ENCODE measurements at regions not wholly inside any gene's neighbourhood (a gene's known extent, or its start where the extent isn't known, plus 50 kb on each side); places are given as distances from the start of the nearest gene placed in this dataset.
"Not testable (repeated sequence)": the region's sequence is repeated elsewhere in the genome, so short reads cannot be mapped to it uniquely, and the experiment has no call there.

GRCh38 chrX:6990552-6991193, 156.8 kb upstream of the STS start:
- no peak for DNase-seq

DNA sequence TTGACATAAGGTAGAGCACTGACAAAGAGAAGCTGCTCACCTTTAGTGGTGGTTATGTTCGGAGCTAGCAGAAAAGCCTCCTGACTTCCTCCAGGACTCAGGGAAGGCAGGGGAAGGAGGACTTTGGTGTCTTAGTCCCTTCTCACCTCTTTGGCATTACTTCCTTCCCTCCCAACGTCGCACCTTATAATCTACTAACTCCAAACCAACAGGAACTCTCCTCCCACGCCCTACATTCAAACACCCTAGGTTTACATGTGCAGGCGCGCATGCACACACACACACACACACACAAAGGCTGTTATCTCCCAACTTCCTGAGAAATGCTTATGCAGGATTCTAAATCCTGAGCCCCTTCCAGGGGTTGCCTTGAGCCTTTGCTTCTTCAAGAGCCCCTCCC, 157.7 kb upstream of the STS start:
- no peak for DNase-seq

GRCh38 chrX:6988694-6989093, 158.8 kb upstream of the STS start:
- DNase-seq = not testable (repeated sequence)

DNA sequence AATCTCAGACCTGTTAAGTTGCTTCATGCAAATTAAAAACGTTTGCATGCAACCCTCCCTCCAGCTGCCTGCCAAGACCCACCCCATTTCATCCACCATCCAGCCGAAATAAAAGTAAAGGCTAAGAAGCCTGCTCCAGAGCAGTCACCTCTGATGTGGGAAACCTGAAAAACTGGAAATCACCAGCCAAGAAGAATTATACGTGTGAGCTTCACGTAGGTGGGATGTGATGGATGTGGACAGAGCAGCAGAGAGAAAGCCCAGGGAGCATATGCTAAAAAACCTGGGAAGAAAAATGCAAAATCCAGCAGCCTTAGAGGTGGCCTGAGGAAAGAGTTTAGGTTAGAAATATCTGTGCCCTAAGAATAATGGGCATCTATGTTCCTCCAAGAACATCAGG, 160.6 kb upstream of the STS start:
- no peak for DNase-seq

GRCh38 chrX:6985537-6985936, 162.0 kb upstream of the STS start:
- no peak for DNase-seq

- DNase-seq = no peak
These were observed 164.1 kb upstream of the STS start for GRCh38 chrX:6983207-6983955.

GRCh38 chrX:6981718-6982406, 165.7 kb upstream of the STS start:
- DNase-seq = no peak

- DNase-seq = no peak
These were observed 166.5 kb upstream of the STS start for GRCh38 chrX:6980981-6981380.

GRCh38 chrX:6968231-6968630, 179.3 kb upstream of the STS start:
- no peak for DNase-seq

DNA sequence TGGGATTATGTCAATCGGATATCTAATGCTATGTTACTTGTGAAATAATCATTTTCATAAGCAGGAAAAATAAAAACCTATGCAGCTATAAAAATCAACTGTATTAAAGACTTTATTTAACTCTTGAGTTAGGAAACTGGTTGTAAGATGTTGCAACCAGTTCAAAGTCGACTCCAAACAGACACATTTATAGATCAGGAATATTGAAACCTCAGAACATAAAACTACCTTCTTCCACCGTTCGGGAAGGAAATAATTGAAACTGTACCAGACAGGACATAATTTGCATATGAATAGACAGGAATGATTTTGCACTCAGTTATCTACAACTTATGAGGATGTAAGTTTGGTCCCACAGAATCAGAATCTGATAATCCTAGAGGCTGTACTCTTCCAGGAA, 181.8 kb upstream of the STS start:
- DNase-seq = no peak

DNA sequence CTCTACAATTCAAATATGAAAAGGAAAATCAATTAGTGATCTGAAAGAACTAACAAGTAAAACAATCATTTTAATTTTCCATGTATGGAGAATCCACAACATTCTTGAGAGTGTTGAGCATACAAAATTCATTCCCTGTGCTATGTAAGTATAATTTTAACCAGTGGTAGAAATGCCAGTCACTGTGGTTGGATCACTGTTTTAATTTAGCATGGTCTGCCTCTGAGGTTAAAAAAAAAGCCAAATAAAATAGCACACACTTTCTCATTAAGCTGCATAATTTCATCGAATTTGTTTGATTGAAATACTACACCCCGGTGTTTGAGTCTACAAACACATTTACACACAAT, 185.5 kb upstream of the STS start:
- no peak for DNase-seq

GRCh38 chrX:6961286-6962005, 186.1 kb upstream of the STS start:
- no peak for DNase-seq

GRCh38 chrX:6959006-6959405, 188.5 kb upstream of the STS start:
- no peak for DNase-seq

DNA sequence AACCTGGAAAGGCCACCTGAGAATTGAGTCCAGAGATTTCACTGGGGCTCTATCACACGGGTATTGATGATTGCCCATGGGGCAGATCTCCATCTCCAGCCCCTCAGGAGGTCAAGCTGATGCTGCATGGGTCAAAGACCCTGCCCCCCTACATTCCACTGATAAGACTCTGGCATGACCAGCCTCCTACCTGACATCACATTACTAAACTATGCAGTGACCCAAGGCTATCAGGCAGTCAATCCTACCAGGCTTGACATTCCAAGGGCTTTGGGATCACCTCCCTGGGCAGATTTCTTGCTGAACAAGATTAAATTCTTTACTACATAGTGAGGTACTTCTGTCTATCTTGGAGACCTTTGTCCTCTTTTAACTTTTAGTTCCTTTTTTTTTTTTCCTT, 192.7 kb upstream of the STS start:
- no peak for DNase-seq

- no peak for DNase-seq
These were observed 201.3 kb upstream of the STS start for GRCh38 chrX:6946168-6946567.

DNA sequence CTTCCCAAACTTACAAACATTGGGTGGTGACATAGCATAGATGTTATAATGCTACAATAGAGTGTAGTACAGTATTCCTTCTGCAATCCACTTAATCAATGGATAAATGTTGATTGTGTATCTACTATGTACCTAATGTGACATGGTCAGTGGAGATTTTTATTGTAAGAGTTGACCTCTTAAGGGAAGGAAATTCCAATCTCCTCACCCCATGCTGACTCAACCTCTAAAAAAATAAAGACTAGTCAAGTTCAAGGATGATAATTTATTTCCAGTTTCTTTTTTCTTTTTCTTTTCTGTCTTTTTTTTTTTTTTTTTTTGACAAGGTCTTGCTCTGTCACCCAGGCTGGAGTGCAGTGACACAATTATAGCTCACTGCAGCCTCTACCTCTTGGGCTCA, 206.5 kb upstream of the STS start:
- DNase-seq = no peak

DNA sequence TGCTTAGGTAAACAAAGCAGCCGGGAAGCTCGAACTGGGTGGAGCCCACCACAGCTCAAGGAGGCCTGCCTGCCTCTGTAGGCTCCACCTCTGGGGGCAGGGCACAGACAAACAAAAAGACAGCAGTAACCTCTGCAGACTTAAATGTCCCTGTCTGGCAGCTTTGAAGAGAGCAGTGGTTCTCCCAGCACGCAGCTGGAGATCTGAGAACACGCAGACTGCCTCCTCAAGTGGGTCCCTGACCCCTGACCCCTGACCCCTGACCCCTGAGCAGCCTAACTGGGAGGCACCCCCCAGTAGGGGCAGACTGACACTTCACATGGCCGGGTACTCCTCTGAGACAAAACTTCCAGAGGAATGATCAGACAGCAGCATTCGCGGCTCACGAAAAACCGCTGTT, 214.6 kb upstream of the STS start:
- not testable (repeated sequence) for DNase-seq

- DNase-seq = no peak
These were observed 217.1 kb upstream of the STS start for GRCh38 chrX:6930307-6930849.

DNA sequence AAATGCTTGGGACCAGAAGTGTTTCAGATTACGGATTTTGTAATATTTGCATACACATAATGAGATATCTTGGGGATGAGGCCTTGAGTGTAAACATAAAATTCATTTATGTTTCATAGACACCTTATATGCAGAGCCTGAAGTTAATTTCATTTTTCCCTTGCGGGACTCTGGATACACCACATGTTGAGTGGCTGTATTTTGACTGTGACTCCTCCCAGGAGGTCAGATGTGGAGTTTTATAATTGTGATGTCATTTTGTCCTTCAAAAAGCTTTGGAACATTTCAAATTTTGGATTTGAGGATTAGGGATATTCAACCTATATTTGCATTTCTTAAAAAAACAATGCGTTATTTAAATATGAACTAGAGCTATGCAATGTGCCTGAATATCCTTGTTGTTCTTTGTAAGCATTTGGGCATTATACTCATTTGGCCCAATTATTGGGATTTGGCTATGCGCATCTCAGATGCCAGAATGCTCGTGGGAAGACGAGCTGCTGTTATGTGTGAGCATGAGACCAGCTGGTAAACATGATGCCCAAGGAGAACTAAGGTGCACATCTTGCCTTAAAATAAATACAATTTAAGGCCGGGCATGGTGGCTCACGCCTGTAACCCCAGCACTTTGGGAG, 223.0 kb upstream of the STS start:
- DNase-seq = no peak

DNA sequence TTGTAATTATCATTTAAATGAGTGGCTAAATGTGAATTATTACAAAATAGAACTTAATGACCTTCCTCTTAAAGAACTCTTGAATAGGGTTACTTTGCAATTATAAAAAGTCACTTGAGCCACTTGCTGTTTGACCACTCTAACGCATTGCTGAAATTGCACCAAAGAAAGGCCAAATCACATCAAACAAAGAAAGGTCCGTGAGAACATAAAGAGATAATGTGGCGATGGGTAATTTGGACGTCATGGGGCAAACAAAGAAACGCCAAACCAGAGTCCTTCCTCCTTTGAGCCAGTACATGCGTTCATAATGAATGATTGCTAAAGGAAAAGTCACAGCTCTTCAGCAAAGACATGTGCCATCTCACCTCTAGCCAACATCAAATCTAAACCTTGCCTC, 229.8 kb upstream of the STS start:
- no peak for DNase-seq

- DNase-seq = no peak
These were observed 237.3 kb upstream of the STS start for GRCh38 chrX:6910218-6910617.

- no peak for DNase-seq
These were observed 238.1 kb upstream of the STS start for GRCh38 chrX:6909396-6909795.

DNA sequence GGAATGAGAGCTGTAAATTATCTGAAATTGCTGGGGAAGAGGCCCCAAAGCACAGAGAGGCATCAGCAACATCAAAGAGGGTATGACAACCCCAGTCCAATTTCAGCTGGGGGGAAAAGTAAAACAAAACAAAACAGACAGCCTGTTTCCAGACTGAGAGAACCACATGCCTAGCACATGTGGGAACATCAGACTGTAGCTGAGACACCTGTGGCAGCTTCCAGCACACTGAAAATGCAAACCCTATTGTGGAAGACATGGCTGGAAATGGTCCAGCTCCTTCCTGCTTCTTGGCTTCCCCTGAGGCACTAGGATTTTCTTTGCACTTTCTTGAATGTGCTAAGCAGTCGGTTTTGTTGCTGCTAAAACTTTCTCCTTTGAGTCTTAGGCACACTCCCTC, 240.9 kb upstream of the STS start:
- no peak for DNase-seq
